ENCODE measurements at regions not wholly inside any gene's neighbourhood (a gene's known extent, or its start where the extent isn't known, plus 50 kb on each side); places are given as distances from the start of the nearest gene placed in this dataset.

DNA sequence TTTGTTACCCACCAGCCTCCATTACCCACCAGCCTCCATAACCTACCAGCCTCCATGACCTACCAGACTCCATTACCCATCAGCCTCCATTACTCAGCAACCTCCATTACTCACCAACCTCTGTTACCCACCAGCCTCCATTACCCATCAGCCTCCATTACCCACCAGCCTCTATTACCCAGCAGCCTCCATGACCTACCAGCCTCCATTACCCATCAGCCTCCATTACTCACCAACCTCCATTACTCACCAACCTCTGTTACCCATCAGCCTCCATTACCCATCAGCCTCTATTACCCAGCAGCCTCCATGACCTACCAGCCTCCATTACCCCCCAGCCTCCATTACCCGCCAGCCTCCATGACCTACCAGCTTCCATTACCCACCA is 133.3 kb upstream of the HS6ST1 start:
- TF ChIP-seq FOXP1 (CRISPR knock-in tag; IDR thresholded peaks at IDR 0.05; ENCODE audit: borderline replicate concordance) (no peak), NFATC4 (CRISPR knock-in tag; IDR thresholded peaks at IDR 0.05) (no peak), CREB1 (CRISPR knock-in tag; IDR thresholded peaks at IDR 0.05) (no peak), SOX15 (CRISPR knock-in tag; IDR thresholded peaks at IDR 0.05) (no peak), ZNF416 (CRISPR knock-in tag; IDR thresholded peaks at IDR 0.05) (no peak)
- TF ChIP-seq, protein P1, sequence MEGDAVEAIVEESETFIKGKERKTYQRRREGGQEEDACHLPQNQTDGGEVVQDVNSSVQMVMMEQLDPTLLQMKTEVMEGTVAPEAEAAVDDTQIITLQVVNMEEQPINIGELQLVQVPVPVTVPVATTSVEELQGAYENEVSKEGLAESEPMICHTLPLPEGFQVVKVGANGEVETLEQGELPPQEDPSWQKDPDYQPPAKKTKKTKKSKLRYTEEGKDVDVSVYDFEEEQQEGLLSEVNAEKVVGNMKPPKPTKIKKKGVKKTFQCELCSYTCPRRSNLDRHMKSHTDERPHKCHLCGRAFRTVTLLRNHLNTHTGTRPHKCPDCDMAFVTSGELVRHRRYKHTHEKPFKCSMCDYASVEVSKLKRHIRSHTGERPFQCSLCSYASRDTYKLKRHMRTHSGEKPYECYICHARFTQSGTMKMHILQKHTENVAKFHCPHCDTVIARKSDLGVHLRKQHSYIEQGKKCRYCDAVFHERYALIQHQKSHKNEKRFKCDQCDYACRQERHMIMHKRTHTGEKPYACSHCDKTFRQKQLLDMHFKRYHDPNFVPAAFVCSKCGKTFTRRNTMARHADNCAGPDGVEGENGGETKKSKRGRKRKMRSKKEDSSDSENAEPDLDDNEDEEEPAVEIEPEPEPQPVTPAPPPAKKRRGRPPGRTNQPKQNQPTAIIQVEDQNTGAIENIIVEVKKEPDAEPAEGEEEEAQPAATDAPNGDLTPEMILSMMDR (IDR thresholded peaks at IDR 0.05) = no peak
- TF ChIP-seq, protein P2, sequence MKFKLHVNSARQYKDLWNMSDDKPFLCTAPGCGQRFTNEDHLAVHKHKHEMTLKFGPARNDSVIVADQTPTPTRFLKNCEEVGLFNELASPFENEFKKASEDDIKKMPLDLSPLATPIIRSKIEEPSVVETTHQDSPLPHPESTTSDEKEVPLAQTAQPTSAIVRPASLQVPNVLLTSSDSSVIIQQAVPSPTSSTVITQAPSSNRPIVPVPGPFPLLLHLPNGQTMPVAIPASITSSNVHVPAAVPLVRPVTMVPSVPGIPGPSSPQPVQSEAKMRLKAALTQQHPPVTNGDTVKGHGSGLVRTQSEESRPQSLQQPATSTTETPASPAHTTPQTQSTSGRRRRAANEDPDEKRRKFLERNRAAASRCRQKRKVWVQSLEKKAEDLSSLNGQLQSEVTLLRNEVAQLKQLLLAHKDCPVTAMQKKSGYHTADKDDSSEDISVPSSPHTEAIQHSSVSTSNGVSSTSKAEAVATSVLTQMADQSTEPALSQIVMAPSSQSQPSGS (CRISPR knock-in tag; IDR thresholded peaks at IDR 0.05; ENCODE audit: borderline replicate concordance, low read depth) = no peak
- TF ChIP-seq, protein P3, sequence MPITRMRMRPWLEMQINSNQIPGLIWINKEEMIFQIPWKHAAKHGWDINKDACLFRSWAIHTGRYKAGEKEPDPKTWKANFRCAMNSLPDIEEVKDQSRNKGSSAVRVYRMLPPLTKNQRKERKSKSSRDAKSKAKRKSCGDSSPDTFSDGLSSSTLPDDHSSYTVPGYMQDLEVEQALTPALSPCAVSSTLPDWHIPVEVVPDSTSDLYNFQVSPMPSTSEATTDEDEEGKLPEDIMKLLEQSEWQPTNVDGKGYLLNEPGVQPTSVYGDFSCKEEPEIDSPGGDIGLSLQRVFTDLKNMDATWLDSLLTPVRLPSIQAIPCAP (CRISPR knock-in tag; IDR thresholded peaks at IDR 0.05) = no peak
